Esophagus muscularis mucosa (tissue), 4 donors: ENCODE measurements at regions not wholly inside any gene's neighbourhood (a gene's known extent, or its start where the extent isn't known, plus 50 kb on each side); places are given as distances from the start of the nearest gene placed in this dataset.

Experiments used
- DNase-seq: peaks from one replicate; pipeline ENCODE4 v3.0.0-alpha.2; 2017; ENCODE audit errors: extremely low spot score
- H3K27ac ChIP-seq, 4 donors: fragments of 200-600 bp; sonication (generic); replicated peaks in 1 of 4; 1 replicate in 3 of 4; 2 replicates in 1 of 4; pipeline ENCODE4 v1.5.1; 2016 to 2019; ENCODE audit warnings: mild to moderate bottlenecking in 1 of 4
- H3K27me3 ChIP-seq, 4 donors: fragments of 200-600 bp; sonication (generic); one replicate each; pipeline versions ENCODE4 v1.5.1 to v1.6.0; 2016 to 2019
- H3K36me3 ChIP-seq, 4 donors: fragments of 200-600 bp; sonication (generic); one replicate each; pipeline ENCODE4 v1.5.1; 2016 to 2019
- H3K4me1 ChIP-seq, 4 donors: fragments of 200-600 bp; sonication (generic); one replicate each; pipeline ENCODE4 v1.5.1; 2016 to 2019
- H3K4me3 ChIP-seq, 4 donors: fragments of 200-600 bp; sonication (generic); 1 replicate in 2 of 4; 2 replicates in 2 of 4; pipeline ENCODE4 v1.5.1; 2016 to 2019; ENCODE audit warnings: mild to moderate bottlenecking in 4 of 4, moderate library complexity in 1 of 4
- H3K9me3 ChIP-seq, 4 donors: fragments of 200-600 bp; sonication (generic); 1 replicate in 3 of 4; 2 replicates in 1 of 4; pipeline ENCODE4 v1.5.1; 2016 to 2019
- CTCF ChIP-seq, 3 experiments: fragments of 200-600 bp in 2 of 3; fragments of 450-650 bp in 1 of 3; sonication (generic) in 2 of 3; IDR thresholded peaks; one replicate each; pipeline ENCODE4 v1.5.1; 2017 to 2019; ENCODE audit warnings: antibody characterized with exemption in 3 of 3, mild to moderate bottlenecking in 2 of 3, moderate library complexity in 1 of 3
- EP300 ChIP-seq: sonication (generic); formaldehyde crosslinking; IDR thresholded peaks from one replicate; pipeline ENCODE4 v1.6.1; 2017; ENCODE audit warnings: antibody characterized with exemption
- POLR2A ChIP-seq: fragments of 450-650 bp; IDR thresholded peaks from one replicate; pipeline ENCODE4 v1.6.1; 2017; ENCODE audit warnings: antibody characterized with exemption, moderate library complexity, mild to moderate bottlenecking, low read depth
- POLR2AphosphoS5 ChIP-seq, 2 donors: sonication (generic); formaldehyde crosslinking; IDR thresholded peaks; one replicate each; pipeline ENCODE4 v1.6.1; 2017; ENCODE audit warnings: antibody characterized with exemption in 2 of 2
- WGBS: methylation state at CpG from one replicate; pipeline ENCODE4 v1.1.5; 2018; 5-methylcytosine and 5-hydroxymethylcytosine counted together
- intact Hi-C: fragments of 100-400 bp; cut with DNase I; formaldehyde crosslinking; loops from one replicate; pipeline ENCODE4 v1.15.1; 2023

DNA sequence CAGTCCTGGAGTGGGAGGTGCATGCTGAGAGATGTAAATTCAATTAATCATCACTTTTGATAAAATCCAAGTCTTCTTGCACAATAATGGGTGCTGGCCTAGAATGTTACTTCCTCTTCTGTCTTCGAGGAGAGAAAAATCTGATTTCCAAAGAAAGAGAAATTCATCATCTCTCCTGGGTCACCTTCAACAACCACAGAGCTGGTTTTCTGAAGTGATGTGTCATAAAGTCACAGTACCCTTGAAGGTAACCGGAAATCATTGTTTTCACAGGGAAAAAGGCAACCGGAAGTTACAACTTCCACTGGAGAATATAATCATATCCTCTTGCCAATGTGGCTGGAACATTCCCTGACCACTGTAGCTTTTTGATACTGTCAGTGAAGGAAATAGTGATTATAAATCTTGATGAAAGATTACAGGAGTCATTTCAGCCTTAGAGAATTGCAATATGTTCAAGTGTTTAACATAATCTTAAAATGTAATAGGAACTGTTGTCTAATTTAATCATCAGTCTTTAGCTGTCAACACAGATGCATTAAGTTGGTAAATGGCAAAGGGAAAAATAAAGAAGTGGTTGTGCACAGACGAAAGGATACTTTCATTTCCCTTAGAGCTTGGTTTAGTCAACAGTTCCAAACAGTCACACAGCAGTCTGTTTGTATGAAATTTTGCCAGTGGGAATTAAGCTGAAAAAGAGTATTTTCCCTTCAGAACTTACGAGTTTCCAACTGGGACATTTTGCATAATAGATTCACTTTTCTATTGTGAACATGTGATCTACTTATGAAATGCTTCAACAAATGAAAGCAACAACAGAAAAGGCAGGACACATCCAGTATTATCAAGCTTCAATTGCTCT, 106.5 kb upstream of the SLC4A7 start:
- Histone ChIP-seq H3K9me3 (no peaks in the 10 kb centered on the region), H3K4me3 (peak overlapping the region in 2 of 4 donors; percentile 6 to 19), H3K36me3 (no peaks in the 10 kb centered on the region), H3K27ac (peak overlapping the region; percentile 60 to 72 (median 64)), H3K27me3 (no peaks in the 10 kb centered on the region), H3K4me1 (peaks cover 17 to 42% (median 39%) of the 10 kb centered on the region in 4 donors)
- intact Hi-C loops: no loop called here
- TF ChIP-seq POLR2AphosphoS5 (IDR thresholded peaks at IDR 0.05) (peak; percentile 7 to 41), POLR2A (no peak), CTCF (IDR thresholded peaks at IDR 0.05) (no peak), EP300 (no peak)
- no peak for DNase-seq
- 26% methylated on average over 5 of the region's 5 CpGs for WGBS

GRCh38 chr3:27589795-27590194, 105.6 kb upstream of the SLC4A7 start:
- Histone ChIP-seq H3K27me3 (no peaks in the 10 kb centered on the region), H3K4me3 (no peak overlapping the region), H3K27ac (peak overlapping the region; percentile 60 to 72 (median 64)), H3K4me1 (peaks cover 17 to 41% (median 38%) of the 10 kb centered on the region in 4 donors), H3K9me3 (no peaks in the 10 kb centered on the region), H3K36me3 (no peaks in the 10 kb centered on the region)
- intact Hi-C loops: no loop called here
- WGBS: 94% methylated on average over 1 of the region's 1 CpG
- no peak for DNase-seq
- TF ChIP-seq EP300: no peak
- TF ChIP-seq POLR2AphosphoS5 (IDR thresholded peaks at IDR 0.05): no peak
- no peak for TF ChIP-seq POLR2A
- no peak for TF ChIP-seq CTCF (IDR thresholded peaks at IDR 0.05)

DNA sequence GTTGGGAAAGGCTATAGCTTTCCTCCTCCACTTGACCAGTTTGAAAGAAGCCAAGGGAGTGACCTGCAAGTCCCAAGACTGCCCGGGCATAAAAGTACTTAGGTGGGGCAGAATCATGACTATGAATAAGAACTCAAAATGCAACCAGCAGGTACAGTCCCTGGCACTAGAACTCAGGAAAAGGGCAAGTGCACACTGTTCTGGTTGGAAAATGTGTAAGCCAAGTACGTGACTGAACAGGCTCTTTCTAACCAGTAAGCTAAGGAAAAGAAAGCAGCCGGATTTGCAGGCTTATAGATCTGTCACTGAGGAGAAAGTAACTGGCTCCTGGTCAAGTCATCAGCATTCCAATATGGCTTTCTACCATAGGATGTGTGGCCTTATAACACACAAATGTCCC, 101.2 kb upstream of the SLC4A7 start:
- H3K27ac ChIP-seq: peak overlapping the region in 1 of 4 donors; percentile 40
- H3K4me1 ChIP-seq: peaks cover 8 to 11% (median 8%) of the 10 kb centered on the region in 4 donors
- no peaks in the 10 kb centered on the region for H3K9me3 ChIP-seq
- H3K36me3 ChIP-seq: no peaks in the 10 kb centered on the region
- no peak for DNase-seq
- H3K4me3 ChIP-seq: no peak overlapping the region
- intact Hi-C loops: no loop called here
- WGBS: 92% methylated on average over 3 of the region's 3 CpGs
- TF ChIP-seq CTCF (IDR thresholded peaks at IDR 0.05): no peak
- no peak for TF ChIP-seq POLR2AphosphoS5 (IDR thresholded peaks at IDR 0.05)
- no peak for TF ChIP-seq EP300
- TF ChIP-seq POLR2A: no peak
- H3K27me3 ChIP-seq: no peaks in the 10 kb centered on the region

- H3K27ac ChIP-seq: no peak overlapping the region
- intact Hi-C loops: no loop called here
- no peak overlapping the region for H3K4me3 ChIP-seq
- no peaks in the 10 kb centered on the region for H3K27me3 ChIP-seq
- 100% methylated on average over 2 of the region's 2 CpGs for WGBS
- TF ChIP-seq POLR2AphosphoS5 (IDR thresholded peaks at IDR 0.05): no peak
- no peak for TF ChIP-seq CTCF (IDR thresholded peaks at IDR 0.05)
- TF ChIP-seq POLR2A: no peak
- no peak for TF ChIP-seq EP300
- H3K36me3 ChIP-seq: no peaks in the 10 kb centered on the region
- H3K4me1 ChIP-seq: peaks cover 2 to 7% (median 3%) of the 10 kb centered on the region in 4 donors
- no peaks in the 10 kb centered on the region for H3K9me3 ChIP-seq
- DNase-seq: no peak
Observed at GRCh38 chr3:27584874-27585273, 100.7 kb upstream of the SLC4A7 start.
